ENCODE measurements at regions not wholly inside any gene's neighbourhood (a gene's known extent, or its start where the extent isn't known, plus 50 kb on each side); places are given as distances from the start of the nearest gene placed in this dataset.

DNA sequence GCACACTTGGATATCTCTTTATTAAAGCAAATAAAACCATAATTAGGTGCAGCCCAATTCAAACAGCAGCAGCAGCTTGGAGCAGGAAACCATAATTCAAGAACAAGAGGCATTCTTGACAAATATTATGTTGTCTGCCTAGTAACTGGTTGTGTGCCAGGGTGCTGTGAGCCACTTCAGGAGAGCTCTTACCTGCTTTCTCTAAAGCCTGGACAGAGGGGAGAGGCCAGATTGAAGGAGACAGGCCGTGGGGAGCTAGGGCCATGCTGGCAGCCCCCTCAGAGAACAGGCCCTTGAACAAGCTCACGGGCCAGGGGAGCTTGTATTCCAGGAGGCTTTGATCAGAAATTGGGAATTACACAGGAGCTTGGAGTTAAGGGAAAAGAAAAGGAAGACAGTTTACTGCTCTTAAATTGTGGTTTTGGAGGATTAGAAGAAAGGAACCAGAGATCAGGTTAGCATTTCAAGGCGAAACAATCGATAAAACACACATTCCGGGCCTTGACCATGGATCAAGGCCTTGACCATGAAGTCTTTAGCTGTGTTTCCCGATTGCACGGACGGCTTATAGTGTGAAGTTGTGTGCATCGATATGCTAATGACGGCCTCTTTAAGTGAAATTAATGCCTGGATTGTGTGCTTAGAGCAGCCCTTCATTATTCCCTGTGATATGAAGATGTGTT is 69.8 kb upstream of the NKX2-2 start:
- Histone ChIP-seq H3K9me3 (ENCODE audit: low read length) (no peaks in the 10 kb centered on the region), H3K36me3 (ENCODE audit: insufficient read depth, low read length) (no peaks in the 10 kb centered on the region), H3K27ac (ENCODE audit: low read depth, low read length, poor library complexity, severe bottlenecking) (no peak overlapping the region), H3K4me1 (ENCODE audit: insufficient read depth, low read length, poor library complexity, severe bottlenecking) (no peaks in the 10 kb centered on the region), H3K9me2 (ENCODE audit: insufficient read depth, low read length) (no peaks in the 10 kb centered on the region), H3K79me2 (ENCODE audit: insufficient read depth, low read depth, low read length) (no peaks in the 10 kb centered on the region), H4K20me1 (ENCODE audit: insufficient read depth, low read length) (no peaks in the 10 kb centered on the region), H2AFZ (ENCODE audit: low read length) (no peak overlapping the region), H3K4me3 (ENCODE audit: low read depth, low read length, poor library complexity, severe bottlenecking) (no peak overlapping the region), H3K4me2 (ENCODE audit: low read length) (no peak overlapping the region)
- intact Hi-C loops (cut with micrococcal nuclease; ENCODE audit: unreplicated experiment), result no loop called here
- no TSS peak for BruUV-seq (replicated peaks)
- ChIA-PET POLR2A (no interaction called here), CTCF (ENCODE audit: unreplicated experiment) (no interaction called here)
- no peak for DNase-seq (ENCODE audit: low spot score)
- no peak for TF ChIP-seq CTCF (conservative IDR thresholded peaks at IDR 0.05; ENCODE audit: low read length)

- Histone ChIP-seq H3K4me2 (ENCODE audit: low read length) (no peak overlapping the region), H3K27ac (ENCODE audit: low read depth, low read length, poor library complexity, severe bottlenecking) (no peak overlapping the region), H2AFZ (ENCODE audit: low read length) (no peak overlapping the region), H4K20me1 (ENCODE audit: insufficient read depth, low read length) (no peaks in the 10 kb centered on the region; the same call in 1 of the 2 replicates), H3K36me3 (ENCODE audit: insufficient read depth, low read length) (no peaks in the 10 kb centered on the region), H3K4me3 (ENCODE audit: low read depth, low read length, poor library complexity, severe bottlenecking) (no peak overlapping the region), H3K9me3 (ENCODE audit: low read length) (no peaks in the 10 kb centered on the region), H3K4me1 (ENCODE audit: insufficient read depth, low read length, poor library complexity, severe bottlenecking) (no peaks in the 10 kb centered on the region), H3K9me2 (ENCODE audit: insufficient read depth, low read length) (no peaks in the 10 kb centered on the region), H3K79me2 (ENCODE audit: insufficient read depth, low read depth, low read length) (no peaks in the 10 kb centered on the region)
- intact Hi-C loops (cut with micrococcal nuclease; ENCODE audit: unreplicated experiment), result loop anchor here (10.0 kb wide), 1 partner anchor 713 kb away; no protein-coding TSS in a partner anchor
- TF ChIP-seq EZH2phosphoT487 (IDR thresholded peaks at IDR 0.05; ENCODE audit: borderline replicate concordance, low read depth, low read length), result no peak
- TF ChIP-seq CTCF (conservative IDR thresholded peaks at IDR 0.05; ENCODE audit: low read length), result no peak
- BruUV-seq (replicated peaks), result no TSS peak
- CTCF ChIA-PET (ENCODE audit: unreplicated experiment), result no interaction called here
- no peak for DNase-seq (ENCODE audit: low spot score)
- POLR2A ChIA-PET, result no interaction called here
These were observed 63.7 kb upstream of the NKX2-2 start for GRCh38 chr20:21577551-21577950.

- intact Hi-C loops (cut with micrococcal nuclease; ENCODE audit: unreplicated experiment), result loop anchor here (10.0 kb wide), 1 partner anchor 711 kb away; no protein-coding TSS in a partner anchor
- BruUV-seq (replicated peaks), result no TSS peak
- Histone ChIP-seq H3K27ac (ENCODE audit: low read depth, low read length, poor library complexity, severe bottlenecking) (no peak overlapping the region), H3K9me2 (ENCODE audit: insufficient read depth, low read length) (no peaks in the 10 kb centered on the region), H3K36me3 (ENCODE audit: insufficient read depth, low read length) (no peaks in the 10 kb centered on the region), H3K4me3 (ENCODE audit: low read depth, low read length, poor library complexity, severe bottlenecking) (no peak overlapping the region), H3K9me3 (ENCODE audit: low read length) (no peaks in the 10 kb centered on the region), H3K4me1 (ENCODE audit: insufficient read depth, low read length, poor library complexity, severe bottlenecking) (no peaks in the 10 kb centered on the region), H3K79me2 (ENCODE audit: insufficient read depth, low read depth, low read length) (no peaks in the 10 kb centered on the region), H4K20me1 (ENCODE audit: insufficient read depth, low read length) (no peaks in the 10 kb centered on the region; the same call in 1 of the 2 replicates), H2AFZ (ENCODE audit: low read length) (no peak overlapping the region), H3K4me2 (ENCODE audit: low read length) (no peak overlapping the region)
- CTCF ChIA-PET (ENCODE audit: unreplicated experiment), result no interaction called here
- POLR2A ChIA-PET, result interaction anchor here (0.6 to 0.9 kb wide), 2 partner anchors 280 to 329 kb away, joined by 3 read pairs; no protein-coding TSS in a partner anchor
- DNase-seq (ENCODE audit: low spot score), result no peak
- no peak for TF ChIP-seq EZH2phosphoT487 (IDR thresholded peaks at IDR 0.05; ENCODE audit: borderline replicate concordance, low read depth, low read length)
- TF ChIP-seq CTCF (conservative IDR thresholded peaks at IDR 0.05; ENCODE audit: low read length), result no peak
These were observed 62.3 kb upstream of the NKX2-2 start for GRCh38 chr20:21575981-21576740.
